Right lobe of liver (tissue), 4 donors: ENCODE measurements at regions not wholly inside any gene's neighbourhood (a gene's known extent, or its start where the extent isn't known, plus 50 kb on each side); places are given as distances from the start of the nearest gene placed in this dataset.

Source experiments
- POLR2A ChIP-seq: fragments of 450-650 bp; IDR thresholded peaks from one replicate; pipeline ENCODE4 v1.6.1; 2017; ENCODE audit warnings: antibody characterized with exemption, mild to moderate bottlenecking
- TF ChIP-seq, protein P1 (sequence below), 4 donors: fragments of 200-600 bp in 3 of 4; fragments of 450-650 bp in 1 of 4; IDR thresholded peaks; one replicate each; pipeline versions ENCODE4 v1.5.1 to v1.8.0; 2016 to 2022; ENCODE audit warnings: antibody characterized with exemption in 4 of 4, mild to moderate bottlenecking in 2 of 4
- donor health status: DM: no; HTN: no; CAD: no.
- donor health status: DM: no; HTN: no; CAD: no.
- donor health status: DM: no; HTN: yes; CAD: no.

- TF ChIP-seq, protein P1, sequence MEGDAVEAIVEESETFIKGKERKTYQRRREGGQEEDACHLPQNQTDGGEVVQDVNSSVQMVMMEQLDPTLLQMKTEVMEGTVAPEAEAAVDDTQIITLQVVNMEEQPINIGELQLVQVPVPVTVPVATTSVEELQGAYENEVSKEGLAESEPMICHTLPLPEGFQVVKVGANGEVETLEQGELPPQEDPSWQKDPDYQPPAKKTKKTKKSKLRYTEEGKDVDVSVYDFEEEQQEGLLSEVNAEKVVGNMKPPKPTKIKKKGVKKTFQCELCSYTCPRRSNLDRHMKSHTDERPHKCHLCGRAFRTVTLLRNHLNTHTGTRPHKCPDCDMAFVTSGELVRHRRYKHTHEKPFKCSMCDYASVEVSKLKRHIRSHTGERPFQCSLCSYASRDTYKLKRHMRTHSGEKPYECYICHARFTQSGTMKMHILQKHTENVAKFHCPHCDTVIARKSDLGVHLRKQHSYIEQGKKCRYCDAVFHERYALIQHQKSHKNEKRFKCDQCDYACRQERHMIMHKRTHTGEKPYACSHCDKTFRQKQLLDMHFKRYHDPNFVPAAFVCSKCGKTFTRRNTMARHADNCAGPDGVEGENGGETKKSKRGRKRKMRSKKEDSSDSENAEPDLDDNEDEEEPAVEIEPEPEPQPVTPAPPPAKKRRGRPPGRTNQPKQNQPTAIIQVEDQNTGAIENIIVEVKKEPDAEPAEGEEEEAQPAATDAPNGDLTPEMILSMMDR (IDR thresholded peaks at IDR 0.05) = no peak
- no peak for TF ChIP-seq POLR2A
Measured at GRCh38 chr11:28393348-28393747, 285.2 kb downstream of the METTL15 start.
